AG09309 (cell line): ENCODE measurements at regions not wholly inside any gene's neighbourhood (a gene's known extent, or its start where the extent isn't known, plus 50 kb on each side); places are given as distances from the start of the nearest gene placed in this dataset.

ENCODE experiments used
- DNase-seq: peaks from one replicate; pipeline ENCODE4 v3.0.0-alpha.2; 2010; ENCODE audit warnings: low read depth
- H3K4me3 ChIP-seq: 2 replicates; pipeline ENCODE4 v1.5.1; 2011; ENCODE audit warnings: mild to moderate bottlenecking, low read depth, low read length, moderate library complexity; ENCODE audit not compliant: control insufficient read depth
- CTCF ChIP-seq: IDR thresholded peaks from 2 replicates; pipeline ENCODE4 v1.5.1; 2011; ENCODE audit warnings: mild to moderate bottlenecking, low read depth, low read length, inconsistent platforms; ENCODE audit not compliant: insufficient read depth, control insufficient read depth; ENCODE audit errors: missing control alignments

- no peak for TF ChIP-seq CTCF
- H3K4me3 ChIP-seq, result no peak overlapping the region
- no peak for DNase-seq
Measured at GRCh38 chr3:33932010-33932764, 133.8 kb downstream of the PDCD6IP start.

GRCh38 chr3:33936171-33936920 is 137.9 kb downstream of the PDCD6IP start:
- TF ChIP-seq CTCF, result no peak
- no peak overlapping the region for H3K4me3 ChIP-seq
- no peak for DNase-seq

- H3K4me3 ChIP-seq, result no peak overlapping the region
- DNase-seq, result no peak
Measured at GRCh38 chr3:33936921-33937525, 138.6 kb downstream of the PDCD6IP start.

GRCh38 chr3:33937628-33938027 is 139.2 kb downstream of the PDCD6IP start:
- no peak overlapping the region for H3K4me3 ChIP-seq
- no peak for TF ChIP-seq CTCF
- DNase-seq, result no peak

More at GRCh38 chr3:33936921-33937525, 138.6 kb downstream of the PDCD6IP start:
- TF ChIP-seq CTCF, result no peak

GRCh38 chr3:33940149-33940548 is 141.7 kb downstream of the PDCD6IP start:
- H3K4me3 ChIP-seq, result no peak overlapping the region
- TF ChIP-seq CTCF, result no peak
- DNase-seq, result no peak

GRCh38 chr3:33940736-33941135 is 142.3 kb downstream of the PDCD6IP start:
- no peak overlapping the region for H3K4me3 ChIP-seq
- no peak for DNase-seq
- TF ChIP-seq CTCF, result no peak
